Spleen (tissue), 11 donors: ENCODE measurements at regions not wholly inside any gene's neighbourhood (a gene's known extent, or its start where the extent isn't known, plus 50 kb on each side); places are given as distances from the start of the nearest gene placed in this dataset.
A peak's percentile ranks its signal among the peaks of the same experiment; 100 is the strongest.

Experiments used
- DNase-seq: peaks from one replicate; pipeline ENCODE4 v3.0.0-alpha.2; 2020
- H3K27ac ChIP-seq, 8 donors: fragments of 200-600 bp; sonication (generic) in 7 of 8; 1 replicate in 4 of 8; 2 replicates in 4 of 8; pipeline versions ENCODE4 v1.5.0 to v1.8.0; 2016 to 2021; ENCODE audit warnings: inconsistent platforms in 4 of 8, mild to moderate bottlenecking in 4 of 8, moderate library complexity in 1 of 8
- H3K27me3 ChIP-seq, 7 donors: fragments of 200-600 bp; sonication (generic) in 6 of 7; replicated peaks in 1 of 7; 1 replicate in 4 of 7; 2 replicates in 3 of 7; pipeline versions ENCODE4 v1.5.0 to v1.8.0; 2016 to 2021; ENCODE audit warnings: inconsistent platforms in 3 of 7, mild to moderate bottlenecking in 1 of 7
- H3K36me3 ChIP-seq, 6 donors: fragments of 200-600 bp; sonication (generic) in 5 of 6; 1 replicate in 4 of 6; 2 replicates in 2 of 6; pipeline versions ENCODE4 v1.5.0 to v1.8.0; 2016 to 2021; ENCODE audit warnings: inconsistent platforms in 2 of 6
- H3K4me1 ChIP-seq, 6 donors: fragments of 200-600 bp; sonication (generic) in 5 of 6; 1 replicate in 3 of 6; 2 replicates in 3 of 6; pipeline versions ENCODE4 v1.5.0 to v1.8.0; 2016 to 2021; ENCODE audit warnings: inconsistent platforms in 3 of 6
- H3K4me3 ChIP-seq, 8 donors: fragments of 200-600 bp; sonication (generic) in 7 of 8; 1 replicate in 4 of 8; 2 replicates in 4 of 8; pipeline versions ENCODE4 v1.5.0 to v1.8.0; 2016 to 2021; ENCODE audit warnings: inconsistent platforms in 4 of 8, mild to moderate bottlenecking in 4 of 8, moderate library complexity in 2 of 8
- H3K9me3 ChIP-seq, 8 donors: fragments of 200-600 bp; sonication (generic) in 7 of 8; 1 replicate in 4 of 8; 2 replicates in 4 of 8; pipeline versions ENCODE4 v1.5.0 to v1.8.0; 2016 to 2021; ENCODE audit warnings: inconsistent platforms in 4 of 8
- CTCF ChIP-seq, 11 experiments: fragments of 200-600 bp in 7 of 11; fragments of 450-650 bp in 4 of 11; sonication (generic) in 4 of 11; IDR thresholded peaks in 8 of 11; conservative IDR thresholded peaks in 3 of 11; 1 replicate in 7 of 11; 2 replicates in 4 of 11; pipeline versions ENCODE4 v1.4.0 to v1.8.0; 2016 to 2021; ENCODE audit warnings: antibody characterized with exemption in 11 of 11, inconsistent platforms in 4 of 11, mild to moderate bottlenecking in 1 of 11
- POLR2A ChIP-seq, 3 donors: fragments of 450-650 bp; IDR thresholded peaks; one replicate each; pipeline ENCODE4 v1.5.1; 2017; ENCODE audit warnings: antibody characterized with exemption in 3 of 3, mild to moderate bottlenecking in 1 of 3
- POLR2AphosphoS5 ChIP-seq, 3 donors: sonication (generic); formaldehyde crosslinking; IDR thresholded peaks; one replicate each; pipeline ENCODE4 v1.5.1; 2017; ENCODE audit warnings: antibody characterized with exemption in 3 of 3
- WGBS, 5 donors: extraction: QIAGEN DNeasy Blood & Tissue Kit in 3 of 5; methylation state at CpG; one replicate each; pipeline versions ENCODE4 v1.1.5 to v1.1.7; 2013 to 2018; 5-methylcytosine and 5-hydroxymethylcytosine counted together
- intact Hi-C: fragments of 100-400 bp; cut with DNase I; formaldehyde crosslinking; loops from one replicate; pipeline ENCODE4 v1.15.0; 2023; ENCODE audit warnings: low total_unique reads
- donor health status: healthy with polysubstance abuse.
- donor health status: DM: no; HTN: no; CAD: no; lungs with moderate emphysema.
- donor health status: DM: no; HTN: no; CAD: no.
- donor health status: Bipolar disorder and iron deficiency.
- donor health status: healthy.
- donor health status: DM: no; HTN: no; CAD: no.
- donor health status: DM: yes; HTN: yes; CAD: no.

- H3K4me3 ChIP-seq = no peak overlapping the region
- H3K27ac ChIP-seq = no peak overlapping the region
- 10 to 21% (median 16%) methylated on average over 3 to 4 of the region's 4 CpGs for WGBS, 5 donors
- no peak for DNase-seq
- TF ChIP-seq POLR2A (IDR thresholded peaks at IDR 0.05) = no peak
- peak; percentile 47 to 74 (median 70) for TF ChIP-seq POLR2AphosphoS5 (IDR thresholded peaks at IDR 0.05)
- H3K27me3 ChIP-seq = no peaks in the 10 kb centered on the region
- peaks cover 0 to 24% (median 15%) of the 10 kb centered on the region in 8 donors for H3K9me3 ChIP-seq
- intact Hi-C loops = no loop called here
- peaks cover 0 to 12% (median 4%) of the 10 kb centered on the region in 6 donors for H3K4me1 ChIP-seq
- no peaks in the 10 kb centered on the region for H3K36me3 ChIP-seq
Measured at GRCh38 chr7:50962962-50963374, 180.3 kb upstream of the GRB10 start.

DNA sequence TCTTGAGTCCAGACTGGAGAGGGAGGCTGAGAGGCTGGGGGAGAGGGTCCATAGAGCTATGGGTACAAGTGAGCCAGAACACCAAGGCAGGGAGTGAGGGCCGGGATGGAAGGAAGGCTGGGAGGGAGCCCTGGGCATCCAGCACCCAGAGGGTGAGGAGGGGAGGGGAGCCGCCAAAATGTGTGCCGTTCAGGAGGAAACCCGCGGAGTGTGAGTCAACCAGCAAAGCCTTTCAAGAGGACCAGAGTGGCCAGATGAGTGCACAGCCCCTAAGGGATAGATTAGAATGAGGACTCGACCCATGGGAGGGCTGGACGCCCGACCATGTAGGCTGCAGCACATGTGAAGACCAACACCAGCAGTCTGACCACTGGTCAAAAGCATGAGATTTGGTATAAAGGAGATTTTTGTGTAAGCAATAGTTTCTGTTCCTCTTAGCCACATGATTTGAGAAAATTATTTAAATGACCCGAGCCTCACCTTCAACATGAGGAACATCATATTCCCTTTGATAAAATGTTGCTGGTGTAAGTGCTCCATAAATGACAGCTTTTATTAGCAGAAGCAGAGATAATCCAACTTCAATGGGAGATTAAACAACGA, 179.7 kb upstream of the GRB10 start:
- WGBS, 5 donors = 65 to 80% (median 69%) methylated on average over 10 of the region's 10 CpGs

GRCh38 chr7:50960621-50961310, 178.1 kb upstream of the GRB10 start:
- TF ChIP-seq POLR2A (IDR thresholded peaks at IDR 0.05) (no peak), POLR2AphosphoS5 (IDR thresholded peaks at IDR 0.05) (no peak), CTCF (IDR thresholded peaks at IDR 0.05 in 8 of 11, conservative IDR thresholded peaks at IDR 0.05 in 3 of 11) (no peak)
- no peaks in the 10 kb centered on the region for H3K27me3 ChIP-seq
- H3K27ac ChIP-seq = no peak overlapping the region
- 80 to 89% (median 85%) methylated on average over 13 to 14 of the region's 14 CpGs for WGBS, 5 donors
- peaks cover 0 to 12% (median 4%) of the 10 kb centered on the region in 6 donors for H3K4me1 ChIP-seq
- no peaks in the 10 kb centered on the region for H3K36me3 ChIP-seq
- no peak overlapping the region for H3K4me3 ChIP-seq
- intact Hi-C loops = no loop called here
- peaks cover 0 to 2% (median 0%) of the 10 kb centered on the region in 8 donors for H3K9me3 ChIP-seq
- DNase-seq = no peak

More for the DNA sequence above, 179.7 kb upstream of the GRB10 start:
- no peak for DNase-seq
- peaks cover 0 to 12% (median 4%) of the 10 kb centered on the region in 6 donors for H3K4me1 ChIP-seq
- intact Hi-C loops = no loop called here
- H3K9me3 ChIP-seq = peaks cover 0 to 18% (median 9%) of the 10 kb centered on the region in 8 donors
- TF ChIP-seq POLR2A (IDR thresholded peaks at IDR 0.05) (no peak), POLR2AphosphoS5 (IDR thresholded peaks at IDR 0.05) (no peak), CTCF (IDR thresholded peaks at IDR 0.05 in 8 of 11, conservative IDR thresholded peaks at IDR 0.05 in 3 of 11) (no peak)
- H3K27me3 ChIP-seq = no peaks in the 10 kb centered on the region
- H3K27ac ChIP-seq = no peak overlapping the region
- H3K36me3 ChIP-seq = no peaks in the 10 kb centered on the region
- no peak overlapping the region for H3K4me3 ChIP-seq

GRCh38 chr7:50959991-50960390, 177.3 kb upstream of the GRB10 start:
- 69 to 100% (median 87%) methylated on average over 1 of the region's 1 CpG for whole genome bisulfite sequencing, 5 donors
- no peaks in the 10 kb centered on the region for H3K9me3 ChIP-seq
- no peaks in the 10 kb centered on the region for H3K36me3 ChIP-seq
- no peak overlapping the region for H3K27ac ChIP-seq
- H3K27me3 ChIP-seq = no peaks in the 10 kb centered on the region
- H3K4me3 ChIP-seq = no peak overlapping the region
- intact Hi-C loops = no loop called here
- no peak for DNase-seq
- peaks cover 0 to 13% (median 5%) of the 10 kb centered on the region in 6 donors for H3K4me1 ChIP-seq
- TF ChIP-seq POLR2AphosphoS5 (IDR thresholded peaks at IDR 0.05) (no peak), CTCF (IDR thresholded peaks at IDR 0.05 in 8 of 11, conservative IDR thresholded peaks at IDR 0.05 in 3 of 11) (no peak), POLR2A (IDR thresholded peaks at IDR 0.05) (no peak)
